ENCODE measurements at regions not wholly inside any gene's neighbourhood (a gene's known extent, or its start where the extent isn't known, plus 50 kb on each side); places are given as distances from the start of the nearest gene placed in this dataset.
A peak's percentile ranks its signal among the peaks of the same experiment; 100 is the strongest.

GRCh38 chr6:95071464-95071863 is 505.9 kb upstream of the MANEA start:
- Histone ChIP-seq H3K9me3 (ENCODE audit: control insufficient read depth, insufficient read depth, low read length) (no peaks in the 10 kb centered on the region), H3K27me3 (ENCODE audit: control insufficient read depth, insufficient read depth, low read length) (no peaks in the 10 kb centered on the region), H3K27ac (ENCODE audit: low read depth, low read length) (no peak overlapping the region), H3K4me1 (ENCODE audit: control insufficient read depth, insufficient read depth, low read length) (no peaks in the 10 kb centered on the region), H3K4me3 (ENCODE audit: low read depth, low read length) (no peak overlapping the region), H3K36me3 (ENCODE audit: control insufficient read depth, insufficient read depth, low read length) (no peaks in the 10 kb centered on the region)
- DNase-seq (ENCODE audit: low read depth in 4 of 6, low spot score in 6 of 6): no peak
- WGBS (ENCODE audit: insufficient coverage): no CpG with 5 or more reads among the region's 3 CpGs

DNA sequence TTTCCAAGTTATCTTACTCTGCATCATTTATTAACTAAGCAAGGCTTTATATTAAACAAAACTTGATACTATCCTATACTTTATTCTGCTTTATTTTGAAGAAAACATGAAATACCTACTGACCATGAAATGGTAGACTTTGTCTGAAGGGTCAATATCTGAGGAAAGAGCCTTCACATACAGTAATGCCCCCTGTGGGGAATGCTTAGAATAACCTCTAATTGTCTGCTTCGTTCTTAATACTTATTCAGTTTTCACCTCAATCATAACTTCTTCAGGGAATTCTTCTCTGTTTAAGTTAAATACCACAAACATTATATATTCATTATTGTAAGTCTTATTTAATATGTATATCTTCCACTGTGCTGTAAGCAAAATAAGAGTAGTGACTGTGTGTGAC is 498.9 kb upstream of the MANEA start:
- no peaks in the 10 kb centered on the region for H3K9me3 ChIP-seq (ENCODE audit: control insufficient read depth, insufficient read depth, low read length)
- H3K27ac ChIP-seq (ENCODE audit: low read depth, low read length): no peak overlapping the region
- H3K27me3 ChIP-seq (ENCODE audit: control insufficient read depth, insufficient read depth, low read length): no peaks in the 10 kb centered on the region
- H3K4me3 ChIP-seq (ENCODE audit: low read depth, low read length): no peak overlapping the region
- no peak for DNase-seq (ENCODE audit: low read depth in 4 of 6, low spot score in 6 of 6)
- no peaks in the 10 kb centered on the region for H3K4me1 ChIP-seq (ENCODE audit: control insufficient read depth, insufficient read depth, low read length)
- no CpG with 5 or more reads among the region's 1 CpG for WGBS (ENCODE audit: insufficient coverage)
- no peaks in the 10 kb centered on the region for H3K36me3 ChIP-seq (ENCODE audit: control insufficient read depth, insufficient read depth, low read length)

GRCh38 chr6:95081231-95081630 is 496.1 kb upstream of the MANEA start:
- H3K9me3 ChIP-seq (ENCODE audit: control insufficient read depth, insufficient read depth, low read length): no peaks in the 10 kb centered on the region
- no peak overlapping the region for H3K27ac ChIP-seq (ENCODE audit: low read depth, low read length)
- no peak overlapping the region for H3K4me3 ChIP-seq (ENCODE audit: low read depth, low read length)
- DNase-seq (ENCODE audit: low read depth in 4 of 6, low spot score in 6 of 6): no peak
- no peaks in the 10 kb centered on the region for H3K36me3 ChIP-seq (ENCODE audit: control insufficient read depth, insufficient read depth, low read length)
- no CpG with 5 or more reads among the region's 2 CpGs for WGBS (ENCODE audit: insufficient coverage)
- no peaks in the 10 kb centered on the region for H3K27me3 ChIP-seq (ENCODE audit: control insufficient read depth, insufficient read depth, low read length)
- H3K4me1 ChIP-seq (ENCODE audit: control insufficient read depth, insufficient read depth, low read length): no peaks in the 10 kb centered on the region

DNA sequence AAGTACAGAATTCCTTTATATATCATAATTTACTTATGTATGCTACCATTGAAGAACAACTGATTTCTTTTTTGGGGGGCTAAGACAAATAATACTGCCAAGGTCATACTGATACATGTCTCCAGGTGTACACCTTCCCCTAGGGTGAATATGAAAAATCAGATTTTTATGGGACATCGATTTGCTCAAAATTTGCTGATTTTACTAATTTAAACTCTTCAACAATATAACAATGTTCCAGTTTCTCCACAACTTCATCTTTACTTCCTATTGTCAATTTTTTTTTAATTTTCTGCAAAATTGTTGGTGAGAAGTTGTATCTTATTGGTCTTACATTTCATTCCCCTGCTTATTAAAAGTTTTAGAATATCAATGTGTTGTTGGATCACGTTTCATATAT is 495.4 kb upstream of the MANEA start:
- Histone ChIP-seq H3K27me3 (ENCODE audit: control insufficient read depth, insufficient read depth, low read length) (no peaks in the 10 kb centered on the region), H3K27ac (ENCODE audit: low read depth, low read length) (no peak overlapping the region), H3K4me3 (ENCODE audit: low read depth, low read length) (no peak overlapping the region), H3K4me1 (ENCODE audit: control insufficient read depth, insufficient read depth, low read length) (no peaks in the 10 kb centered on the region), H3K9me3 (ENCODE audit: control insufficient read depth, insufficient read depth, low read length) (no peaks in the 10 kb centered on the region), H3K36me3 (ENCODE audit: control insufficient read depth, insufficient read depth, low read length) (no peaks in the 10 kb centered on the region)
- no peak for DNase-seq (ENCODE audit: low read depth in 4 of 6, low spot score in 6 of 6)
- no CpG with 5 or more reads among the region's 2 CpGs for WGBS (ENCODE audit: insufficient coverage)

- Histone ChIP-seq H3K9me3 (ENCODE audit: control insufficient read depth, insufficient read depth, low read length) (no peaks in the 10 kb centered on the region), H3K27me3 (ENCODE audit: control insufficient read depth, insufficient read depth, low read length) (no peaks in the 10 kb centered on the region), H3K4me1 (ENCODE audit: control insufficient read depth, insufficient read depth, low read length) (no peaks in the 10 kb centered on the region), H3K27ac (ENCODE audit: low read depth, low read length) (no peak overlapping the region), H3K4me3 (ENCODE audit: low read depth, low read length) (no peak overlapping the region), H3K36me3 (ENCODE audit: control insufficient read depth, insufficient read depth, low read length) (no peaks in the 10 kb centered on the region)
- DNase-seq (ENCODE audit: low read depth in 4 of 6, low spot score in 6 of 6): no peak
- 90% methylated on average over 8 of the region's 12 CpGs for WGBS (ENCODE audit: insufficient coverage)
Observed at GRCh38 chr6:95083506-95083905, 493.8 kb upstream of the MANEA start.

- Histone ChIP-seq H3K9me3 (ENCODE audit: control insufficient read depth, insufficient read depth, low read length) (no peaks in the 10 kb centered on the region), H3K4me3 (ENCODE audit: low read depth, low read length) (no peak overlapping the region), H3K27ac (ENCODE audit: low read depth, low read length) (no peak overlapping the region), H3K4me1 (ENCODE audit: control insufficient read depth, insufficient read depth, low read length) (no peaks in the 10 kb centered on the region), H3K36me3 (ENCODE audit: control insufficient read depth, insufficient read depth, low read length) (no peaks in the 10 kb centered on the region), H3K27me3 (ENCODE audit: control insufficient read depth, insufficient read depth, low read length) (no peaks in the 10 kb centered on the region)
- 95% methylated on average over 19 of the region's 19 CpGs for WGBS (ENCODE audit: insufficient coverage)
- no peak for DNase-seq (ENCODE audit: low read depth in 4 of 6, low spot score in 6 of 6)
Observed at GRCh38 chr6:95084867-95085266, 492.5 kb upstream of the MANEA start.

DNA sequence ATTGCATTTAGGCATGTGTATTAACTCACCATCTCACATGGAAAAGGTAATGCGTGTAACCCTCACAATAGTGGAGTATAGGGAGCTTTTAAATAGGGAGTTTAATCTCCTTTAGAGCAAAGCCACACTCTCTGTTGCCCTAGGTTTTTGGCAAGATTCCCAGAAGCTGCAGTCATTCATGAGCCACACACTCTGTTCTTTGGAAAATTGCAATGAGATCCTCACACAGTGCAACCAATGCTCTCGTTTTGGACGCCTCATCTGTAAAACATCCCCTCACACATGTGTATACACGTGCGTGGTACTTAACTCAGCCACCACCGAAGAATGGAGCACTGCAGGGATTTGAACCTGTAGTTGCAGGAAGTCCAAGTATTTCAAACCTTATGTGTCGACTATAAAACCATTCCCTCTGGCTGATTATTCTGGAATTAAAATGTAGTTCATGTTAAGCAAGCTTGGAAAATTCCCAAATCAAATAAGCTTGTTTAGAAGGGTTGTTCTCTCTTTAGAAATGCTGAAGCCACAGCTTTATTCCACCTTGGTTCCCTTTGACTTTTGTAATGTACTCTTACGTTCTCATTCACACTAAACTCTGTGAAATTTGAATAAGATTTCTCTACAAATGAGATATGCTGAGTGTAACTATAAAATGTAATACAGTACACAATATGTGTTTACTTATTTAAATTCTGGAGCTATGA is 489.8 kb upstream of the MANEA start:
- WGBS (ENCODE audit: insufficient coverage): 8% methylated on average over 5 of the region's 8 CpGs
- Histone ChIP-seq H3K4me3 (ENCODE audit: low read depth, low read length) (no peak overlapping the region), H3K9me3 (ENCODE audit: control insufficient read depth, insufficient read depth, low read length) (no peaks in the 10 kb centered on the region), H3K27me3 (ENCODE audit: control insufficient read depth, insufficient read depth, low read length) (no peaks in the 10 kb centered on the region), H3K27ac (ENCODE audit: low read depth, low read length) (no peak overlapping the region), H3K36me3 (ENCODE audit: control insufficient read depth, insufficient read depth, low read length) (no peaks in the 10 kb centered on the region), H3K4me1 (ENCODE audit: control insufficient read depth, insufficient read depth, low read length) (no peaks in the 10 kb centered on the region)
- DNase-seq (ENCODE audit: low read depth in 4 of 6, low spot score in 6 of 6): peak; percentile 74 to 97 (median 82)

- H3K27me3 ChIP-seq (ENCODE audit: control insufficient read depth, insufficient read depth, low read length): no peaks in the 10 kb centered on the region
- H3K4me1 ChIP-seq (ENCODE audit: control insufficient read depth, insufficient read depth, low read length): no peaks in the 10 kb centered on the region
- H3K27ac ChIP-seq (ENCODE audit: low read depth, low read length): no peak overlapping the region
- WGBS (ENCODE audit: insufficient coverage): no CpG with 5 or more reads among the region's 5 CpGs
- H3K9me3 ChIP-seq (ENCODE audit: control insufficient read depth, insufficient read depth, low read length): no peaks in the 10 kb centered on the region
- H3K4me3 ChIP-seq (ENCODE audit: low read depth, low read length): no peak overlapping the region
- DNase-seq (ENCODE audit: low read depth in 4 of 6, low spot score in 6 of 6): peak; percentile 56 to 97 (median 65)
- no peaks in the 10 kb centered on the region for H3K36me3 ChIP-seq (ENCODE audit: control insufficient read depth, insufficient read depth, low read length)
Observed at GRCh38 chr6:95091823-95092436, 485.4 kb upstream of the MANEA start.

- no peak for DNase-seq (ENCODE audit: low read depth in 4 of 6, low spot score in 6 of 6)
- Histone ChIP-seq H3K27ac (ENCODE audit: low read depth, low read length) (no peak overlapping the region), H3K9me3 (ENCODE audit: control insufficient read depth, insufficient read depth, low read length) (no peaks in the 10 kb centered on the region), H3K27me3 (ENCODE audit: control insufficient read depth, insufficient read depth, low read length) (no peaks in the 10 kb centered on the region), H3K4me1 (ENCODE audit: control insufficient read depth, insufficient read depth, low read length) (no peaks in the 10 kb centered on the region), H3K36me3 (ENCODE audit: control insufficient read depth, insufficient read depth, low read length) (no peaks in the 10 kb centered on the region), H3K4me3 (ENCODE audit: low read depth, low read length) (no peak overlapping the region)
- 54% methylated on average over 1 of the region's 4 CpGs for WGBS (ENCODE audit: insufficient coverage)
Observed at GRCh38 chr6:95093154-95093553, 484.2 kb upstream of the MANEA start.
